ENCODE measurements at regions not wholly inside any gene's neighbourhood (a gene's known extent, or its start where the extent isn't known, plus 50 kb on each side); places are given as distances from the start of the nearest gene placed in this dataset.

GRCh38 chr12:75587340-75588106, 76.1 kb upstream of the KRR1 start:
- TF ChIP-seq CTCF (conservative IDR thresholded peaks at IDR 0.05; ENCODE audit: low read depth, low read length), result no peak
- no peak for DNase-seq (ENCODE audit: low read depth)
- no peak overlapping the region for H3K4me3 ChIP-seq (ENCODE audit: low read depth, low read length)

GRCh38 chr12:75585330-75585729, 73.9 kb upstream of the KRR1 start:
- no peak for TF ChIP-seq CTCF (conservative IDR thresholded peaks at IDR 0.05; ENCODE audit: low read depth, low read length)
- H3K4me3 ChIP-seq (ENCODE audit: low read depth, low read length), result no peak overlapping the region
- DNase-seq (ENCODE audit: low read depth), result no peak

GRCh38 chr12:75583355-75583754, 71.9 kb upstream of the KRR1 start:
- TF ChIP-seq CTCF (conservative IDR thresholded peaks at IDR 0.05; ENCODE audit: low read depth, low read length), result no peak
- no peak for DNase-seq (ENCODE audit: low read depth)
- no peak overlapping the region for H3K4me3 ChIP-seq (ENCODE audit: low read depth, low read length)

- TF ChIP-seq CTCF (conservative IDR thresholded peaks at IDR 0.05; ENCODE audit: low read depth, low read length), result no peak
- DNase-seq (ENCODE audit: low read depth), result no peak
- no peak overlapping the region for H3K4me3 ChIP-seq (ENCODE audit: low read depth, low read length)
Measured at GRCh38 chr12:75581515-75581914, 70.1 kb upstream of the KRR1 start.

- no peak for DNase-seq (ENCODE audit: low read depth)
- TF ChIP-seq CTCF (conservative IDR thresholded peaks at IDR 0.05; ENCODE audit: low read depth, low read length), result no peak
- no peak overlapping the region for H3K4me3 ChIP-seq (ENCODE audit: low read depth, low read length)
Measured at GRCh38 chr12:75579552-75579951, 68.1 kb upstream of the KRR1 start.

- no peak for TF ChIP-seq CTCF (conservative IDR thresholded peaks at IDR 0.05; ENCODE audit: low read depth, low read length)
- DNase-seq (ENCODE audit: low read depth), result no peak
- no peak overlapping the region for H3K4me3 ChIP-seq (ENCODE audit: low read depth, low read length)
Measured at GRCh38 chr12:75578546-75578945, 67.1 kb upstream of the KRR1 start.

- H3K4me3 ChIP-seq (ENCODE audit: low read depth, low read length), result no peak overlapping the region
- no peak for TF ChIP-seq CTCF (conservative IDR thresholded peaks at IDR 0.05; ENCODE audit: low read depth, low read length)
- DNase-seq (ENCODE audit: low read depth), result no peak
Measured at GRCh38 chr12:75577812-75578211, 66.4 kb upstream of the KRR1 start.
